B cell (primary cell): ENCODE measurements at regions not wholly inside any gene's neighbourhood (a gene's known extent, or its start where the extent isn't known, plus 50 kb on each side); places are given as distances from the start of the nearest gene placed in this dataset.

Experiments used
- EZH2 ChIP-seq: IDR thresholded peaks from 2 replicates; pipeline ENCODE4 v1.6.1; 2012; ENCODE audit warnings: borderline replicate concordance, low read depth, mild to moderate bottlenecking, moderate library complexity, low read length; ENCODE audit not compliant: insufficient read depth, poor library complexity, severe bottlenecking
- TF ChIP-seq, protein P1 (sequence below): fragments of 200-600 bp; IDR thresholded peaks from one replicate; pipeline ENCODE4 v1.8.0; 2022; ENCODE audit warnings: antibody characterized with exemption, mild to moderate bottlenecking

DNA sequence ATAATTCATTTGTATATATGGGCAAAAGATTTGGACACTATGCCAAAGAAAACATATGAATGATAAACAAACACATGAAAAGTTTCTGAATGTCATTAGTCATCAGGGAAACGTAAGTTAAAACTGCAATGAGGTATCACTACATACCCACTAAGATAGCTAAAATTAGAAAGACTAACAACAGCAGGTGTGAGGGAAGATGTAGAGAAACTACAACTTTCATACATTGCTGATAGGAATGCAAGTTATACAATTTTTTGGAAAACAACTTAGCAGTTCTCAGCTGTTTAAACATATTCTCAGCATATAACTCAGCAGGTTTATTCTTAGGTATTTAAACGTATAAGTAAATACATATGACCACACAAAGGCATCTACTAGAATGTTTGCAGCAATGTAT is 563.5 kb upstream of the KLHL29 start:
- TF ChIP-seq, protein P1, sequence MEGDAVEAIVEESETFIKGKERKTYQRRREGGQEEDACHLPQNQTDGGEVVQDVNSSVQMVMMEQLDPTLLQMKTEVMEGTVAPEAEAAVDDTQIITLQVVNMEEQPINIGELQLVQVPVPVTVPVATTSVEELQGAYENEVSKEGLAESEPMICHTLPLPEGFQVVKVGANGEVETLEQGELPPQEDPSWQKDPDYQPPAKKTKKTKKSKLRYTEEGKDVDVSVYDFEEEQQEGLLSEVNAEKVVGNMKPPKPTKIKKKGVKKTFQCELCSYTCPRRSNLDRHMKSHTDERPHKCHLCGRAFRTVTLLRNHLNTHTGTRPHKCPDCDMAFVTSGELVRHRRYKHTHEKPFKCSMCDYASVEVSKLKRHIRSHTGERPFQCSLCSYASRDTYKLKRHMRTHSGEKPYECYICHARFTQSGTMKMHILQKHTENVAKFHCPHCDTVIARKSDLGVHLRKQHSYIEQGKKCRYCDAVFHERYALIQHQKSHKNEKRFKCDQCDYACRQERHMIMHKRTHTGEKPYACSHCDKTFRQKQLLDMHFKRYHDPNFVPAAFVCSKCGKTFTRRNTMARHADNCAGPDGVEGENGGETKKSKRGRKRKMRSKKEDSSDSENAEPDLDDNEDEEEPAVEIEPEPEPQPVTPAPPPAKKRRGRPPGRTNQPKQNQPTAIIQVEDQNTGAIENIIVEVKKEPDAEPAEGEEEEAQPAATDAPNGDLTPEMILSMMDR = no peak
- TF ChIP-seq EZH2 = no peak
